GM18868 (cell line): ENCODE measurements at regions not wholly inside any gene's neighbourhood (a gene's known extent, or its start where the extent isn't known, plus 50 kb on each side); places are given as distances from the start of the nearest gene placed in this dataset.
"Not testable (repeated sequence)": the region's sequence is repeated elsewhere in the genome, so short reads cannot be mapped to it uniquely, and the experiment has no call there.

ENCODE experiments used
- ATAC-seq: cut with Tn5 transposase; IDR thresholded peaks from one replicate; pipeline ENCODE4 v1.9.1; 2021; ENCODE audit warnings: mild to moderate bottlenecking, moderate library complexity; ENCODE audit not compliant: unreplicated experiment

DNA sequence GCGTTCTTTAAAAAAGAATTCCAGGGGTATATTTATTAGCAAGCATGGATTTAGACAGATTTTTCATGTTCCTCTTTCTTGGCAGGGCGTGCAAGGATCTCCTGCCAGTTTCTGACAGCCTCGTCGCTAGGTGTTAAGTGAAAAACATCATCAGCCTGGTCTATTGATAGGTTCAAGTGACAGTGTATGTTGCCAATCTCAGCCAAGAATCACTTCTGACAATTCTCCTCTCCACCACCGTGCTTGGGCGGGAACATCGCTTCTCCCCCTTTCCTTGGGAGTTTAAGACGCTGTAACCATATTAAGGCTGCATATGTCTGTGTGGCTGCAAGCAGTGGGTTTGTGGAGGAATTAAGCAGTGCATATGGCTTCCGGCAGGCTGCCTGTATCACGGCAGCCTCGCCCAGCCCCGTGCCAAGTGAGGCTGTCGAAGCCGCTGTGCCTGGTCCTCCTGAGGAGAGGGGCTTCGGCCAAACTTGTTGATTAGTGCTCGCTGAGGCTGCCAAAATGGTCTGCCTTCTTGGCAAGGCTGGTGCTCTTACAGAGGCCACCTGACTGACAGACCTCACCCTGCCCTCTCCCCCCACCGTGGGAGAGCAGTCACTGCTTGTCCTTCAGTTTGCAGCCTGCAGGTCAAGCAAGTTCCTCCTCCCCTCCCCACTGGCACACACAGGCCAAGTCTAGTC, 132.2 kb upstream of the MPHOSPH6 start:
- ATAC-seq, result no peak

DNA sequence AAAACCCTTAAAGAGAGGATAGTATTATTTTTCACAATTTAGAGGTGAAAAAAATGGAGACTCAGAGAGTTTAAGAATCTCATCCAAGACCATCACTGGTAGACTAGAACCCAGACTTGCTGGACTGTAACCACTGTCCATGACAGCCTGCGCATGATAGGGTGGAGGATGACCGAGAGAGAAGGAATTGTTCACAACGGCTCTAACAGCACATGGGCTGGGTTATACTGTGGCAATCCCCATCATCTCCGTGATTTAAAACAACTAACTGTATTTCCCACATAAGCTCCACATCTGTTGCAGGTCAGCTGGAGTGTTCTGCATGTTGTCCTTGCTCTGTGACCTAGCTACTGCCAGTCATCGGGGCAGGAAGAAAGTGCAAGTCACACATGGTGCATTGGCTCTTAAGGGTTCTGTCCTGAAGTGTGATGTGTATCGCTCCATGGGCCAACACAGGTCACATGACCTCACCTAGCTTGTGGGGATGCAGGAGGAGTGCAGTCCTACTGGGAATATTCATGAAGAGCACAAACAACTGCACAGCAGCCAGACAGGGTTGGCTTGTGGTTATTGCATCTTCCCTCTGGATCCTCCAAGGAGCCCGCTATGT, 131.2 kb upstream of the MPHOSPH6 start:
- no peak for ATAC-seq

DNA sequence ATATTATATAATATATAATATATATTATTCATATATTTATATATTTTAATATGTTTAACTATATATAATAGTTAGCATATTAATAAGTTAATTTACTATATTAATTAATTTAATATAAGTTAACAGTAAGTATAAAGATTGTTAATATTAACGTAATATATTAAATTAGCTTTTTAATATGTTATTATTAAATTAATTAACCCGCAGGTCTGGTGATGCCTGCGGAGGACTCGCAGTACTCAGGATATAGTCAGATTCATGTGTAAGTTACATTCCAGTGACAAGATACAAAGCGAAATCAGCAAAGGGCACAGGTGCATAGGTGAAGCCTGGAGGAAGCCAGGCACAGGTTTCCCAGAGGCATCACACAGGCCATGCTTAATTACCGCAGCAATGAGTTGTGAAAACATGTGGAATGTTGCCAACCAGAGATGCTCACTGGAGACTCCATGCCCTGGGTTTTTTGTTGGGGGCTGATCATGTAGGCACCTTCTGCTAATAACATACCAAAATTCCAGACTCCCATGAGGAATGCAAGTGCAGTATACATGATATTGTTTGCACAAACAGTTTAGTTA, 130.4 kb upstream of the MPHOSPH6 start:
- no peak for ATAC-seq

DNA sequence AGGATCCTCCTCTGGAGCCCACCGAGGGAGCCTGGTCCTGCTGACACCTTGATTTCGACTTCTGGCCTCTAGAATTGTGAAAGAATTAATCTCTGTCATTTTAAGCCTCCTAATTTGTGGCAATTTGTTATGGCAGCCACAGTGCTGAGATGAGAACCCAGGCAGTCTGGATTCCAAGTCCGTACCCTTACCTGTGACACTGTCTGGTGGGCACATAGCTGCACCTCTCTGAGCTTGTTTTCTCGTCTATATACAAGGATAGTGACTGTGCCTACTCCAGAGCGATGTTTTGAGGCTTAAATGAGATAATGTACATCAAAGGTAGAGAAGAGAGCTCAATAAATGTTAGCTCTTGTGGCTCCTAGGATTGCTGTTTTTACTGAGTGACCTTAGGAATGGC, 128.4 kb upstream of the MPHOSPH6 start:
- no peak for ATAC-seq

DNA sequence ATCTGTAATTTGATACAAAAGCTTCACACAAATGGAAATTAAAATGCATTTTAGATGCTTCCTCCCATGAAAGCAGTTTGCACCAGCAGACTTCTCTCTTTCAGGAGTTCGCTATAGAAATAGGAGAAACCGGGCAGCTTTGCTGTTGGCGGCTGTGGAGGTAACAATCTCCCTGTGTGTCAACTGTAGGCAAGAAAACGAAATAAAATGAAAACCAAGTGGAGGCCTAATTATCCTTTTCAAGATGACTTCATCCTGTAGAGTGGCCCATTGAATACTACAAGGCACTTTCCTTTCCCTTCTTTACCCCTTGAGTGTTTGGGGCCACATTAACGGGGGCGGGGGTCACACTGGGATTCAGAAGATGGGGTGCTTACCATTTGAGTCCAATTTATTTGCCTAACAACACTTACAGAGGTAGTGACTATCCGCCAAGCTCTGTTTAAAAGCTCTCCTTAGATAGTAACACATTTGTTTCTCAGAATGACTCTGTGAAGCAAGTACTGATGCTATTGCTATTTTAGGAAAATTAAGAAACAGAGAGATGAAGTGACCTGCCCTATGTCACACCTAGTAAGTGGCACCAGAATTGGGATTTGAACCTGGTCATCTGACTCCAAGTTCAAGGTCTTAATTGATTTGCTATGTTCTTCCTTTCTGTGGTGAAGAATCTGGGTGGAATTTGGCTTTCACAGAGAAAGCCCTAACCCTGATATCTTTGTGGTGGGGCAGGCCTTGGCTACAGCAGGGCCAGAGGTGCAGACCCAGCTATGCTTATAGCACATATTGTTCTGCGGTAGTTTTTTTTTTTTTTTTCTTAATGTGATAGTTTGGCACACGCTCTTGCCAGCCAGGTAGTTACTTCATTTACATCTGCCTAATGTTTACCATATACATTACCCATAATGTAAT, 125.5 kb upstream of the MPHOSPH6 start:
- ATAC-seq, result no peak

DNA sequence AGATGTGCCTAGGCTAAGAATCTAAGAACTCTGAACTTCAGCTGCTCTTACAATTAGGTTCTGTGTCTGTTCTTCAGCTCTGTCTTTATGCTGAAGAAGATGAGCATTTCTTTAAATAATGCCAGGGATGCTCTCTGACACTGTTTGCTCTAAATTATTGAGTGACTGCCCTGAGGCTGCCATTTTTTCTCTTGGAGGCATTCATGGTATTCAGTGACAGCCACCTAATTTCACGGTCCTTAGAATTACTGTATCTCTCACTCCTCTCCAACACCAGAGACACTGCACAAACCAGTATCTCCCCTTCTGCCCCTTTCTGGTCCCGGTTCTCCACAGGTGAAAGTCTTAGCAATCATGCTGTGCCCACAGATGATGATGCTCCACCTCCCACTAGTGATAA, 123.6 kb upstream of the MPHOSPH6 start:
- no peak for ATAC-seq

DNA sequence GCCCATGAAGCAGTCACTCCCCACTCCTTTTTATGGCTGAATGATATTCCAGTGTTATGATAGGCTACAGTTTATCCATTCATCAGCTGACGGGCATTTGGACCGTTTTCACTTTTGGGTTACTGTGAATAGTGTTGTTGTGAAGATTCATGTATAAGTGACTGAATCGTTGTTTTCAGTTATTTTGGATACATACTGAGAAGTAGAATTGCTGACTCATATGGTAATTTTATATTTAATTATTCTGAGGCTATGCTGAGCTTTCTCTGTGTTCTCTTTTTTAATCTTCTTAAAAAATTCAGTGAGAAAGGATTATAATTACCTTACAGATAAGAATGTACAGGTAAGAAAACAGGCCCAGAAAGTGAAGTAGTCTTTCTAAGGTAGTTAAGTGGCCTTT, 117.9 kb upstream of the MPHOSPH6 start:
- no peak for ATAC-seq

DNA sequence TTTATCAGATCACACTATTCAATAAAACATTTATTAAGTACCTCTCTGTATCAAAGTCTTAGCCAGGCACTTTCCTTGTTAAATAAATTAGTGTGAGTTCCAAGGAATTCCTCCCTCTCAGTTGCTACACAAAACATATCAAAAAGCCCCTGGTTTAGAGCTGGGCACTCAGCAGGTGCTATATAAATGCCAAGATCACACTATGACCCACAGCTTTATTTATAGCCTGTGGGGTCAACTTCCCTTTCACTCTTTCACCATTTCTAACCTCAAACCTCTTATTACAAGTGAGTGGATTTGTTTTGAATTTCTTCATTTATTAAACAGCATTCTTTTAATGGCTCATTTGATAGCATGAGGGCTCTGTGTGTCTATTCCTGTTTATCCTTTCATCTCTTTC, 112.6 kb upstream of the MPHOSPH6 start:
- no peak for ATAC-seq

DNA sequence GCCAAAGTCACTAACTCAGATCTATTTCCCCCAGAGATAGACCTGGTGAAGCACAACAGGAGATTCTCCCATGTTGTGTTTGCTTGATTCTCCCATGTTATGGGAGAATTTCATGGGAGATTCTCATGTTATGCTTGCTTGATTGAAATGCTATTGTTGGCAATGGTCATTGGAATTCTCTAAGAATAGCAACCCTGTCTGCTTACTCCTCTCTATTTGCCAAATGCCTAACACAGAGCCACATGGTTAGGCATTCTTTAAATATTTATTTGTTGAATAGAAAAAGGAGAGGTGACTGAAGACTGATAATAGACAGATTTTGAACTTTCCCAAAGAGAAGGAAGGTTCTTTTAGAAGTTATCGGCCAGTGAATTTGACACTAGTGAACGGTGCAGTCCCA, 111.5 kb upstream of the MPHOSPH6 start:
- no peak for ATAC-seq

DNA sequence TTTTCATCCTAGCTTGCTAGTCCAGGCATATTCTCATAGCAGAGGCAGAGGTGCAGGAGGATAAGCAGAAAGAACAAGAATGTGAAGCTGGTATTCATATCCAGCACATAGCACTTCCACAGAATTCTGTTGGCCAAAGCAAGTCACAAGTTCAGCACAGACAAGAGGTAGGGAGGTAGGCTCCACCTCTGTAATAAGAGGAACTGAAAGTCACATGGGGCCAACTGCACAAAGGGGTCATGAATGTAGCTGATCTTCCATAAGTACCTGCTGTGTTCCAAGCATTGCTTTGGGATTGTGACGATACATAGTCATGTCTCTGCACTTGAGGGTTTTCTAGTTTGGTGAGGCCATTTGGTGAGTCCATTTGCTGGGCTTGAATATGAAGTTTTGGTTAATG, 110.8 kb upstream of the MPHOSPH6 start:
- ATAC-seq, result no peak

DNA sequence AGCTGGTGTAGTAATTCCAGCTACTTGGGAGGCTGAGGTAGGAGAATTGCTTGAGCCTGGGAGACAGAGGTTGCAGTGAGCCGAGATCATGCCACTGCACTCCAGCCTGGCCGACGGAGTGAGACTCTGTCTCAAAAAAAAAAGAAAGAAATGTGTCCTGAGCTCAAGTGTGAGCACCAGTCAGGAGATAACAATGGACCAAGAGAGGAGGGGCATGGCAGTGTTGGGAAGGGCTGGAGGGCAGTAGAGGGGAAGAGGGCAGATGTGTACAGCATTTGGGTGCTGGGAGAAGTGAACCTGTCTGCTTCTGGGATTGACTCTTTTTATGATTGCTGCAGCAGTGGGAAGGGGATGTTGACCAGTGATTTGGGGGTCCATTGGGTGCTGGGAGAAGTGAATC, 105.3 kb upstream of the MPHOSPH6 start:
- not testable (repeated sequence) for ATAC-seq

DNA sequence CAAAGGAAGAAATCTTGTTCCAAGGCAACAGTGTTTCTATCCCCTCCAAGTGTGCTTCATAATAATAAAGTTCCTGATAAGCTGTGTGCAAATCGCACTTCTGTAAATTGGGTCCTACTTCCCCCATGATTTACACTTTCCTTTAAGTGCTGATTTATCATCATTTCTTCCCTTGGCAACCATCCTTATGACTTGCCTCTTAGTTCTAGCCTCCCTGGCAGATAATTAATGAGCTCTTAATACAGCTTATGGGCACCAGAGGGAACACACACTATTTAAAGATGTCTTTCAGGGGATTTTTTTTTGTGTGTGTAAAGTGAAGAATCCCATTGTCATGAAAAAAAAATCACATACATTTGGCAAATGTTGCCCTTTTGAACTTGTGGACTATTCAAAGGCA, 101.6 kb upstream of the MPHOSPH6 start:
- no peak for ATAC-seq

DNA sequence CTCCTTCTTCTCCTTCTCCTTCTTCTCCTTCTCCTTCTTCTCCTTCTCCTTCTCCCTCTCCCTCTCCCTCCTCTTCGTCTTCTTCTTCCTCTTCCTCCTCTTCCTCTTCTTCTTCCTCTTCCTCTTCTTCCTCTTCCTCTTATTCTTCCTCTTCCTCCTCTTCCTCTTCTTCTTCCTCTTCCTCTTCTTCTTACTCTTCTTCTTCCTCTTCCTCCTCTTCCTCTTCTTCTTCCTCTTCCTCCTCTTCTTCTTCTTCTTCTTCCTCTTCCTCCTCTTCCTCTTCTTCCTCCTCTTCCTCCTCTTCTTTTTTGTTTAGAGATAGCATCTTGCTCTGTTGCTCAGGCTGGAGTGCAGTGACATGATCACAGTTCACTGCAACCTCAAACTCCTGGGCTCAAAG, 97.7 kb upstream of the MPHOSPH6 start:
- not testable (repeated sequence) for ATAC-seq

DNA sequence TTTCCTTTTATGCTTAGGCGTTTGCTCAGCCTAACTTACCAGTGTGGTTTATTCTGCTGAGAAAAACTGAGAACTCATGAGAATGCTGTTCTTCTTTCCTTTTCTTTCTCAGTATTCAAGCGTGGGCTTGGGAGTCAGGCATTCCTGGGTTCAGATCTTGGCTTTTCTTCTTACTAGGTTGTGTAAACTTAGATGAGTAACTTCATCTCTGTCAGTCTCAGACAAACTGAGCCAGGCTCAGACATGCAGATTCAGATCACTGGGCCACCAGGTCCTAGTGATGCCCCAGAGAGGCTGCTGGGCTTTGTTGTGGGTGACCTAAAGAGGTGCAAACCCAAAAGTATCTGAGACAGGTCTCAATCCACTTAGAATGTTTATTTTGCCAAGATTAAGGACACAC, 95.8 kb upstream of the MPHOSPH6 start:
- no peak for ATAC-seq

DNA sequence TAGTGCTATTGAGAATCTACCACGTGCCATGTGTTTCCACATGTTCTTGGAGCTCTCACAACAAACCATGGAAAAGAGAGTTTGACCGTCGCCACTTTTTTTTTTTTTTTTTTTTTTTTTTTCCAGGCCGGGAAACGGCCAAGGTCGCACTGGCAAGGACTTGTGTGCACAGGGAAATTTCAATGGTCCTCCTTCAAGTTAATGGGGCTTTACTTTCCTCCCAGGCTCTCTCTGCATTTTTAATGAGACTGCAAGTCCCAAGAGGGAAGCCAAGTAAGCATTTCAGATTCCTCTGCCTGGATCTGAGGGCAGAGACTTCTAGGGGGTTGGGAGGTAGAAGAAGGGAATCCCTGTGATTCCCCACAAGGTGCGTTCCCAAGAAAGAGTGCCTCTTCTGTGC, 94.7 kb upstream of the MPHOSPH6 start:
- no peak for ATAC-seq

DNA sequence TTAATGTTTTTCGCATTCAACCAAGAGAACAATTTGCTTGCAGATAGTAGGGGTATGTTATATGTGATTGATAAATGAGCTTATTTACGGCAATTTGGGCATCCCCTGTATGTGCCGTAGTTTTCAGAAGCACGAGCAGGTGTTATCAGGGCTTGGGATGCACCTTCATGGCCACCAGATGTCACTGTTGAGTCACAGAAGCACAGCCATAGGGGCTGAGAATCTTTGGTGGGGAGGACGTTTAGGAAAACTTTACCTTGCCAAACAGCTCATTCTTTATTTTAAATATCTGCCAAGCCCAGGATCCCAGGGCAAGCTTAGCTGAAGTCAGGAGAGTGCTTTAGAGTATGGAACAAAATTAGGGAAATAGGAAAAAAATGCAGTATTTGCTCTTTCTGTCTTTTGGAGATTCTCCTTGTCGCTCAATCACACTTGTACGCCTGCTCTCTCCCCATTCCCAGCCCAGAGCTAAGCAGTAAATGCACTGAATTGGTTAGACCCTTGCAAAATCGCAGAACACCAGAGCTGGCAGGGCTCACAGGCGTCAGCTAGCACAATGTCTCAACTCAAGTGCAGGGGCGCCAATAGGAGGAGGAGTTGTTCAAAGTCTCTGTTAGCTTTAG, 93.6 kb upstream of the MPHOSPH6 start:
- no peak for ATAC-seq

DNA sequence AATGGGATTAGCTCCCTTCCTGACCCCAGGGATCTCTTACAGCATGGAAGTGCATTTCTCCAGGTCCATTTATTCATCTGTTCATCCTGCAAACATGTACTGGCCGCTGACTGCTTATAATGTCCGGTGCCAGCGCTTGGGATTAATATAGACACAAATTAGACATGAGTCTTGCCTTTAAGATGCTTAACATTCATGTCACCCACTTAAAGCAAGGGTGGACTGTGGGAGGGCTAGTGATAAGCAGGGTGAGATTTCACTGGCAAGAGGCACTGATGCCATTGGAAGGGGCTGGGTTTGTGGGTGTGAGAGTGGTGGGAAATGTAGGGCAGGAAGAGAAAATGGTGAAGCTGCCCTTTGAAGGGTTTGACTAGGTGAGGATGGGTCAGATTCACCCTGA, 92.2 kb upstream of the MPHOSPH6 start:
- ATAC-seq, result no peak

DNA sequence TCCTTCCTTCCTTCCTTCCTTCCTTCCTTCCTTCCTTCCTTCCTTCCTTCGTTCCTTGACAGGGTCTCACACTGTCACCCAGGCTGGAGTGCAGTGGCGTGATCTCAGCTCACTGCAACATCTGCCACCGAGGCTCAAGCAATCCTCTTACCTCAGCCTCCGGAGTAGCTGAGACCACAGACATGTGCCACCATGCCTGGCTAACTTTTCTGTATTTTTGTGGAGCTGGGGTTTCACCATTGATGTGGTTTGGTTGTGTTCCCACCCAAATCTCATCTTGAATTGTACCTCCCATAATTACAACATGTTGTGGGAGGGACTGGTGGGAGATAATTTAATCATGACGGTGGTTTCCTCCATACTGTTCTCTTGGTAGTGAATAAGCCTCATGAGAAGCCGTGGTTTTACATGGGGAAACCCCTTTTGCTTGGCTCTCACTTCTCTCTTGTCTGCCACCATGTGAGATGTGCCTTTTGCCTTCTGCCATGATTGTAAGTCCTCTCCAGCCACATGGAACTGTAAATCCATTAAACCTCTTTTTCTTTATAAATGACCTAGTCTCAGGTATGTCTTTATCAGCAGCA, 90.3 kb upstream of the MPHOSPH6 start:
- no peak for ATAC-seq

DNA sequence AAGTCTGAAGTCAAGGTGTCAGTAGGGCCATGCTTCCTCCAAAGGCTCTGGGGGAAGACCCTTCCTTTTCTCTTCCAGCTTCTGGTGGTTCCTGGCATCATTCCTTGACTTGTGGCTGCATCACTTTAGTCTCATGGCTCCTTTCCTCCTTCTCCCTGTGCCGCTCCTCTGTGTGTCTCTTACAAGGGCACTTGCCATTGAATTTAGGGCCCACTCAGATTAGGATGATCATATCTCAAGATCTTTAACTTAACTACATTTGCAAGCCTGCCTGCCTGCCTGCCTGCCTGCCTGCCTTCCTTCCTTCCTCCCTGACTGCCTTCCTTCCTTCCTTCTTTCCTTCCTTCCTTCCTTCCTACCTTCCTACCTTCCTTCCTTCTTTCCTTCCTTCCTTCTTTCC, 89.7 kb upstream of the MPHOSPH6 start:
- no peak for ATAC-seq

DNA sequence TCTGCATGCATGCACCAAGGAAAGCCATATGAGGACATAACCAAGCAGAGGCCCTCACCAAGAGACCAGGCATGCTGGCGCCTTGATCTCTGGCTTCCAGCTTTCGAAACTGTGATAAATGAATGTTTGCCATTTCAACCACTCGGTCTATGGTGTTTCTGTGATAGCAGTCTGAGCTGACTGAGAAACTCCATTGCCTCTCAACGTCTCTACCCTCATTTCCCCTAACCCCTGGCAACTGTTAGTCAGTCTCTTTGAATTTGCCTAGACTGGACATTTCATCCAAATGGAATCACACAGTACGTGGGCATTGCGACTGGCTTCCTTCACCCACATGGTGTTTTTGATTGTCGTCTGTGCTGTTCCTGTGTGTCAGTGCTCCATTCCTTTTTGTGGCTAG, 88.0 kb upstream of the MPHOSPH6 start:
- ATAC-seq, result no peak

DNA sequence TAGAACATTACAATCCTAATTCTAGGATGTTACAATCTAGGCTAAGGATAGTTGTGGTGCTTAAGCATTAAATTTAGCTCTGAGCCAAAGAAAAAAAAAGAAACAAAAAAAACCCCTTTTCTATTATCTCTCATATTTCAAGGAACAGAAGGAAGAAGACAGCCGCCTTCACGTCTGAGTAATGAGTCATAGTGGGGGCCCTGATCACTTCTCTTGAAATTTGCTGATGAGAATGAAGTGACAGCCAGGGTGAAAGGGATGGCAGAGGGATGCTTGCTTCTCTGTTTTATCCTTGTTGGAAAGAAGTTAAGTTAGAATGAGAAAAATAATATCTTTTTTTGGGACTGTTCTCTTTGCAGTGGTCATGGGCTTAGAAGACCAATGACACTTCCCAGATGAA, 82.6 kb upstream of the MPHOSPH6 start:
- ATAC-seq, result no peak
